GM13977 (cell line): ENCODE measurements at regions not wholly inside any gene's neighbourhood (a gene's known extent, or its start where the extent isn't known, plus 50 kb on each side); places are given as distances from the start of the nearest gene placed in this dataset.

Experiments
- DNase-seq: peaks from one replicate; pipeline ENCODE4 v3.0.0; 2012; ENCODE audit warnings: low spot score
- in situ Hi-C: fragments of 300-500 bp; cut with MboI; formaldehyde crosslinking; loops from one replicate; pipeline ENCODE4 v1.12.0; 2022; ENCODE audit warnings: low sequenced_read_pairs, low pct_unique_long_range_greater_than_20kb, mixed read lengths, inconsistent platforms; ENCODE audit not compliant: unreplicated experiment
- TF ChIP-seq, protein P1 (sequence below): IDR thresholded peaks from 2 replicates; pipeline ENCODE4 v1.5.1; 2012; ENCODE audit warnings: mild to moderate bottlenecking, control low read depth; ENCODE audit not compliant: insufficient read depth; ENCODE audit errors: extremely low read depth, missing control alignments

DNA sequence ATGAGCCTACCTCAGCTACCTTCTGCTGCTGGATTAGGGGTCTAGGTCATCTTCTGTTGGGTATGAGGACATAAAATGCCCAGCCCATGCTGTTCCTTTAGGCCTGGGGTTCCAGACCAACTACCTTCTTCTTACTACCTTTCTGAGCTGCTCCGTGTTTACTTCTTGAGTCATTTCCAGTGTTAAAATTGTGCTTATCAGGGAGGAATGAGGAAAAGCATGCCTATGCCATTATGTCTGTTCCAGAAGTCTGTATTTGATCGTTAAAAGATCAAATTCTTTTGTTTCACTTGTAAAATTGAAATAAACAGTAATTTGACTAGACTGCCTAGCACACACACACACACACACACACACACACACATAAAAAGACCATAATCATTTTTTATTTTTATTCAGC, 1912.7 kb upstream of the TENM3 start:
- TF ChIP-seq, protein P1, sequence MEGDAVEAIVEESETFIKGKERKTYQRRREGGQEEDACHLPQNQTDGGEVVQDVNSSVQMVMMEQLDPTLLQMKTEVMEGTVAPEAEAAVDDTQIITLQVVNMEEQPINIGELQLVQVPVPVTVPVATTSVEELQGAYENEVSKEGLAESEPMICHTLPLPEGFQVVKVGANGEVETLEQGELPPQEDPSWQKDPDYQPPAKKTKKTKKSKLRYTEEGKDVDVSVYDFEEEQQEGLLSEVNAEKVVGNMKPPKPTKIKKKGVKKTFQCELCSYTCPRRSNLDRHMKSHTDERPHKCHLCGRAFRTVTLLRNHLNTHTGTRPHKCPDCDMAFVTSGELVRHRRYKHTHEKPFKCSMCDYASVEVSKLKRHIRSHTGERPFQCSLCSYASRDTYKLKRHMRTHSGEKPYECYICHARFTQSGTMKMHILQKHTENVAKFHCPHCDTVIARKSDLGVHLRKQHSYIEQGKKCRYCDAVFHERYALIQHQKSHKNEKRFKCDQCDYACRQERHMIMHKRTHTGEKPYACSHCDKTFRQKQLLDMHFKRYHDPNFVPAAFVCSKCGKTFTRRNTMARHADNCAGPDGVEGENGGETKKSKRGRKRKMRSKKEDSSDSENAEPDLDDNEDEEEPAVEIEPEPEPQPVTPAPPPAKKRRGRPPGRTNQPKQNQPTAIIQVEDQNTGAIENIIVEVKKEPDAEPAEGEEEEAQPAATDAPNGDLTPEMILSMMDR = no peak
- in situ Hi-C loops = no loop called here

GRCh38 chr4:180333162-180333561, 1910.0 kb upstream of the TENM3 start:
- no peak for DNase-seq
- in situ Hi-C loops = no loop called here
- TF ChIP-seq, protein P1 = no peak

More for the DNA sequence above, 1912.7 kb upstream of the TENM3 start:
- no peak for DNase-seq

GRCh38 chr4:180335566-180335965, 1907.6 kb upstream of the TENM3 start:
- in situ Hi-C loops = no loop called here
- TF ChIP-seq, protein P1 = no peak
- DNase-seq = no peak

DNA sequence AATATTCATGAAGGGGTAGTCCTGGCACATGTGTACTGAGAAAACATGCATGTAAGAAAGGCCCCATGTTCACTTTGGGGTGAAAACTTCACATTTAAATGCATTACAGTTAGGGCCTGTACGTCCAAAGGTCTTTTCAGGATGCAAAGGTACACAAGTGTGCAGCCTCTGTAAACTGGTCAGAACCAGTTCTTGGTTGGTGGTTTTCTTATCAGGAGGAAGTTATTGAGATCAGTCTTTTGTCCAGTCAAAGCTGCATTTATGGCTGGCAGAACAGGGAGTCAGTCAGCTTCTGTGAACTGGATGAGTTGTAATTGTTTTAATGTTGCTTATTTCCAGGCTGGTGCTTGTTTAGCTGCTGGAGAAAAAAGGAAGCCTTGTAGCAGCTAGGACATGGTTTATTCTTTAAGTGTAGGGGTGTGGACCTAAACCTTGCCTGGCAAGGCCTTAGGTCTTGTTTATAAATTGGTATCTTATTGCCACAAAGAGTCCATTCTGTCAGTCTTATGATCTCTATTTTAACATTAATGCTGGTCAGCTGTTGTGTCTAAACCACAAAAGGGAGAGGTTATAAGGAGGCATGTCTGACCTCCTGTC, 1906.6 kb upstream of the TENM3 start:
- in situ Hi-C loops = no loop called here
- TF ChIP-seq, protein P1 = no peak
- no peak for DNase-seq

- TF ChIP-seq, protein P1 = no peak
- no peak for DNase-seq
- in situ Hi-C loops = no loop called here
Measured at GRCh38 chr4:180341926-180342325, 1901.3 kb upstream of the TENM3 start.

- DNase-seq = no peak
- in situ Hi-C loops = no loop called here
- TF ChIP-seq, protein P1 = no peak
Measured at GRCh38 chr4:180350901-180351300, 1892.3 kb upstream of the TENM3 start.
